ENCODE measurements at regions not wholly inside any gene's neighbourhood (a gene's known extent, or its start where the extent isn't known, plus 50 kb on each side); places are given as distances from the start of the nearest gene placed in this dataset.

GRCh38 chr20:23249541-23249940 is 101.0 kb upstream of the NXT1 start (continued):
- TF ChIP-seq MYNN (IDR thresholded peaks at IDR 0.05), result no peak
- no peak for TF ChIP-seq MYNN (CRISPR knock-in tag; IDR thresholded peaks at IDR 0.05)

DNA sequence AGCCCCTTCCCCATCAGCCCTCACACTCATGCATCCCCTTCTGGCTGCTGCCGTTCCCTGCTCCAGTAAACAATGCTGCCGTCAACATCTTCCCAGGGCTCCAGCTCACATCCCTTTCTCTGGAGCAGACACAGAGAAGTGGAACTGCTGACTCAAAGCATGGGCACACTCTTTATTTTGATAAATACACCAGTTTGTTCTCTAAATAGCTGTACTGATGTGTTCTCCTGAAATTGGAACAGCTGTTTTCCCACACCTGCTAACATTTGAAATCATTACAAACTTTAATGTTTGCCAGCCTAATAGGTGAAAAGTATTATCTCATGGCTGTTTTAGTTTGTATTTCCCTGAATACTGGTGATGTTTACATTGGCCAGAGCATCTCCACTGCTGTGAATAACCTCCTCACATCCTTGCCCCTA is 102.1 kb upstream of the NXT1 start:
- TF ChIP-seq FOXJ3 (CRISPR knock-in tag; IDR thresholded peaks at IDR 0.05) (no peak), POLR2A (conservative IDR thresholded peaks at IDR 0.05) (no peak), PYGO2 (tag; IDR thresholded peaks at IDR 0.05) (no peak), TBL1XR1 (IDR thresholded peaks at IDR 0.05; ENCODE audit: low read length in 2 of 2) (no peak), MLLT1 (IDR thresholded peaks at IDR 0.05) (no peak), ZNF551 (CRISPR knock-in tag; IDR thresholded peaks at IDR 0.05) (no peak), THAP7 (CRISPR knock-in tag; IDR thresholded peaks at IDR 0.05) (no peak)
- TF ChIP-seq, protein P1, sequence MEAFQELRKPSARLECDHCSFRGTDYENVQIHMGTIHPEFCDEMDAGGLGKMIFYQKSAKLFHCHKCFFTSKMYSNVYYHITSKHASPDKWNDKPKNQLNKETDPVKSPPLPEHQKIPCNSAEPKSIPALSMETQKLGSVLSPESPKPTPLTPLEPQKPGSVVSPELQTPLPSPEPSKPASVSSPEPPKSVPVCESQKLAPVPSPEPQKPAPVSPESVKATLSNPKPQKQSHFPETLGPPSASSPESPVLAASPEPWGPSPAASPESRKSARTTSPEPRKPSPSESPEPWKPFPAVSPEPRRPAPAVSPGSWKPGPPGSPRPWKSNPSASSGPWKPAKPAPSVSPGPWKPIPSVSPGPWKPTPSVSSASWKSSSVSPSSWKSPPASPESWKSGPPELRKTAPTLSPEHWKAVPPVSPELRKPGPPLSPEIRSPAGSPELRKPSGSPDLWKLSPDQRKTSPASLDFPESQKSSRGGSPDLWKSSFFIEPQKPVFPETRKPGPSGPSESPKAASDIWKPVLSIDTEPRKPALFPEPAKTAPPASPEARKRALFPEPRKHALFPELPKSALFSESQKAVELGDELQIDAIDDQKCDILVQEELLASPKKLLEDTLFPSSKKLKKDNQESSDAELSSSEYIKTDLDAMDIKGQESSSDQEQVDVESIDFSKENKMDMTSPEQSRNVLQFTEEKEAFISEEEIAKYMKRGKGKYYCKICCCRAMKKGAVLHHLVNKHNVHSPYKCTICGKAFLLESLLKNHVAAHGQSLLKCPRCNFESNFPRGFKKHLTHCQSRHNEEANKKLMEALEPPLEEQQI (IDR thresholded peaks at IDR 0.05), result no peak
- TF ChIP-seq, protein P2, sequence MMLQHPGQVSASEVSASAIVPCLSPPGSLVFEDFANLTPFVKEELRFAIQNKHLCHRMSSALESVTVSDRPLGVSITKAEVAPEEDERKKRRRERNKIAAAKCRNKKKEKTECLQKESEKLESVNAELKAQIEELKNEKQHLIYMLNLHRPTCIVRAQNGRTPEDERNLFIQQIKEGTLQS (IDR thresholded peaks at IDR 0.05), result no peak
- TF ChIP-seq, protein P2 (CRISPR knock-in tag; conservative IDR thresholded peaks at IDR 0.05), result no peak
- no peak overlapping the region for H3K4me3 ChIP-seq
- no peak overlapping the region for H3K27ac ChIP-seq (ENCODE audit: extremely low read depth, low read depth, low read length)
- WGBS (ENCODE audit: insufficient coverage, low coverage, missing lambda C conversion rate), result 33% methylated on average over 2 of the region's 2 CpGs
- peaks cover 8 to 23% of the 10 kb centered on the region in 2 experiments; a peak in 4 of 5 replicates for H3K27me3 ChIP-seq (ENCODE audit: control insufficient read depth in 2 of 2, insufficient read depth in 2 of 2, low read length in 2 of 2)
- H2AFZ ChIP-seq (ENCODE audit: low read depth, low read length), result no peak overlapping the region
- POLR2A ChIA-PET, result no interaction called here
- no peaks in the 10 kb centered on the region for H4K20me1 ChIP-seq (replicated peaks; ENCODE audit: control insufficient read depth, insufficient read depth, low read length)
- H3K9me1 ChIP-seq (ENCODE audit: control insufficient read depth, insufficient read depth, low read length), result no peaks in the 10 kb centered on the region
- FAIRE-seq (no peak), ATAC-seq (no peak), DNase-seq (ENCODE audit: extremely low read depth in 1 of 4, low spot score in 3 of 4) (no peak)
- no peaks in the 10 kb centered on the region for H3K9me3 ChIP-seq (replicated peaks; ENCODE audit: control insufficient read depth, insufficient read depth, low read depth, low read length)
- CTCF ChIA-PET (ENCODE audit: low intra/inter-chr PET ratio), result no interaction called here
- no peak overlapping the region for H3K9ac ChIP-seq (ENCODE audit: insufficient read depth in 1 of 2, low read depth in 2 of 2, low read length in 2 of 2)
- intact Hi-C loops (cut with micrococcal nuclease) (no loop called here), in situ Hi-C loops (cut with MboI) (no loop called here)
- no TSS peak for BruUV-seq (replicated peaks)
- no peaks in the 10 kb centered on the region for H3K79me2 ChIP-seq (ENCODE audit: control insufficient read depth, insufficient read depth, low read length)
- H3K4me1 ChIP-seq (replicated peaks in 1 of 2; ENCODE audit: control insufficient read depth in 2 of 2, insufficient read depth in 2 of 2, low read length in 2 of 2), result peaks cover 0 to 5% of the 10 kb centered on the region in 2 experiments; a peak in 3 of 5 replicates
- no peak overlapping the region for H3K4me2 ChIP-seq (ENCODE audit: insufficient read depth, low read length)
- no peaks in the 10 kb centered on the region for H3K36me3 ChIP-seq (ENCODE audit: control insufficient read depth, insufficient read depth, low read length)
